GM21737 (cell line): ENCODE measurements at regions not wholly inside any gene's neighbourhood (a gene's known extent, or its start where the extent isn't known, plus 50 kb on each side); places are given as distances from the start of the nearest gene placed in this dataset.

Experiments
- ATAC-seq: cut with Tn5 transposase; IDR thresholded peaks from one replicate; pipeline ENCODE4 v1.9.1; 2021; ENCODE audit warnings: mild to moderate bottlenecking, moderate library complexity; ENCODE audit not compliant: unreplicated experiment

DNA sequence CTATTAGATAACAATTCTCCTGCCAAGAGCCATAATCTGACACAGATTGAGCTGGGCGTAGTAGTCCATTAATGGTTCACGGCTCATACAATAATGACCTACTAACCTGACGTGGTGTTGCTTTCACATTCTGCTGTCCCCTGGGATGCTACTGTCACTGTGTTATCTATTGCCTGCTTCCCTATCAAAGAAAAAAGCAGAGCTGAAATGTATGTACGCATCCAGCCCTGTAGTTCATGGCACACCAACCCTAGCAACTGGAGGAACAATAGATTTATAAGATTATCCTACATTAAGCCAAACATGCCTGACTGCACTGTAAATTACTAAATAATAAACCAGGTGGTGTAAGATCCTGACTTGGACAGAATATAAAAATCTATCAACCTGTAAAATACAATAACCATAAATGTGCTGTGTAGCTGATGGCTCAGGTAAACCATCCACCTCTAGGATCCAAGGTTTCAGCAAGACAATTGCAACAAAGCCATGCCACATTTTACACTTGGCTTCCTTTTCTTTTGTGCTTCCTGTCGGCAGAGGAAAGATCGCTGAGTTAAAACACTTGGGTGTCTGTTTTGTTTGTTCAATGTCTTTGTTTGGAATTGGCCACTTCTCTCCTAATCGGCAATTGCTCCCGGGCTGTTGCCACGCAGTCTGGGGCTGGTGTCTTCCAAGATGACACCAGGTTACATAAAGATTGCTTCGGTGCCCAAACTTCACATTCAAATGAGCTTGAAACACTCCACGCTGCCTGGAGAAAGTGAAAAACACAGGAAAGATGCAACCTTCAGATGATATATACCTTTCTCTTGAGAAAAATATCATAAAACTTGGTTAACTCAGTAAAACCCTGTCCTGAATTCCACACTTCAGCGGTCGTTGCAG, 143.9 kb upstream of the MGMT start:
- no peak for ATAC-seq

DNA sequence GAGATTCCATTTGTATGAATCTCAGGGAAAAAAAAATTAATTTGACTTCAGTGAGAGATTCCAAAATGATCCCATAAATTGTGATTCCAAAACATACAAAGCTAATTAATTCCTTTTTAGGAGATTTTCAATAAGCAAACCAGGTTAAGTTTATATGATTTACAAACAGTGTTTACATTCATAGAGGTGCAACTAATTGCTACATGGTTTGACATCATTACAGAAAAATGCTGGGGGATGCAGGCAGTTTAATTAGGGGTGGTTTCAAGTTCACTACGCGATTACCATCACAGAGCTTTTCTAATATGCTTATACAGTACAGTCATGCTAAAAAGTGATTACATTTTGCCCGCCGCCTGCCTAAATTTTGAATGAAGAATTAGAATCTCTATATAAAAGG, 143.2 kb upstream of the MGMT start:
- ATAC-seq: no peak

DNA sequence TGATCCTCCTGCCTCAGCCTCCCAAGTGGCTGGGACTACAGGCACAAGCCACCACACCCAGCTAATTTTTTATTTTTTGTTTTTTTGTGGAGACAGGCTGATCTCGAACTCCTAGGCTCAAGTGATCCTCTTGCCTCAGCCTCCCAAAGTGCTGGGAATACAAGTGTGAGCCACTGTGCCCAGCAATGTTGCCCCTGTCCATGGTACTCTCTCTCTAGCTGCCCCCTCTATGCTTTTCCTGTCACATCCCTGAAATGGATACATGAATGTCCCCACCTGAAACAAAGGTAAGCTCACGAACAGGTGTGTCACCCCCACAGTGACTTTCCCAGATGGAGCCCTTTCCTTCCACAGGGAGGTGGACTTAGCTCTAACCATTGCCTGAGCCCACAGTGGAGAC, 141.1 kb upstream of the MGMT start:
- ATAC-seq: no peak

GRCh38 chr10:129328546-129328945, 138.5 kb upstream of the MGMT start:
- no peak for ATAC-seq

DNA sequence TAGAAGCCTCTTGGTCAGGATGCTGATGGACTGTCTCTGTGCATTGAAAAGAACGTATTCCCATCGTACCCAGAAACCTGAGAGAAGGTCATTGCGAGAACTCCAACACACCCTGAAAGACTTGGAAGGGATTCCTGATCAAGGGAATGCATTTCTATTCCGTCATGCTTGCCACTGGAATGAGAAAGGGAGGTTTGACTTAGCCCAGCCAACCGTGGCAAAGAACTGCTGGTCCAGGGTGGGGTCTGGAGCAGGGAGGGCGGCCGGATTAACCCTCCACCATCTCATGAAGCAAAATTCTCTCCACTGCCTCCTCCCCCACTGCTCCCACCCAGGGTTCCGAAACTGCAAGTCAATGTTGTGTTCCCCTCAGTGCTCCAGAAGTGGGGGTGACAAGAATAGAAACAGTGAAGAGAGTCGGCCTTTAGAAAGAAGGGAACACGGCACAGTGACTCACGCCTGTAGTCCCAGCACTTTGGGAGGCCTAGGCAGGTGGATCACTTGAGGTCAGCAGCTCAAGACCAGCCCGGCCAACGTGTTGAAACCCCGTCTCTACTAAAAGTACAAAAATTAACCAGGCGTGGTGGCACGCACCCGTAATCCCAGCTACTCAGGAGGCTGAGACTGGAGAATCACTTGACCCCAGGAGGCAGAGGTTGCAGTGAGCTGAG, 137.5 kb upstream of the MGMT start:
- ATAC-seq: no peak

- ATAC-seq: no peak
These were observed 136.8 kb upstream of the MGMT start for GRCh38 chr10:129330211-129330610.

- no peak for ATAC-seq
These were observed 135.7 kb upstream of the MGMT start for GRCh38 chr10:129331207-129331838.

GRCh38 chr10:129331839-129332220, 135.2 kb upstream of the MGMT start:
- no peak for ATAC-seq

- ATAC-seq: no peak
These were observed 134.6 kb upstream of the MGMT start for GRCh38 chr10:129332476-129332875.

DNA sequence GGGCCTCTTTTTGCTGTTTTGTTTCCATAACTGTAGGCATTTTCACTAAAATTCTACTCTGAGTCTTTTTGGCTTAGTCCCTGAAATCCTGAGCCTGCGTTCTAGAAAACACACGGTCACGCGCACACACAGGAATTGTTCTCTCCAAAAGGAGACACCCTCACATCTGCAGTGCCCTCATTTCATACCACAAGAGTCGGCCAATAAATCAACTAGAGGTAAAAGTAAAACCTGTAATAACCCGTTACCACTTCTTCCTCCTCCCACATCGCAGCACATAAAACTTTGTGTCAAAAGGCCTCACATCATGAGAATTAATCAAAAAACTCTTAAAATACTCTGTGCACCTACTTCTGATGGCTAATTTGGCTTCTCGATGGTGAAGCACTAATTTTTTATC, 133.3 kb upstream of the MGMT start:
- no peak for ATAC-seq

DNA sequence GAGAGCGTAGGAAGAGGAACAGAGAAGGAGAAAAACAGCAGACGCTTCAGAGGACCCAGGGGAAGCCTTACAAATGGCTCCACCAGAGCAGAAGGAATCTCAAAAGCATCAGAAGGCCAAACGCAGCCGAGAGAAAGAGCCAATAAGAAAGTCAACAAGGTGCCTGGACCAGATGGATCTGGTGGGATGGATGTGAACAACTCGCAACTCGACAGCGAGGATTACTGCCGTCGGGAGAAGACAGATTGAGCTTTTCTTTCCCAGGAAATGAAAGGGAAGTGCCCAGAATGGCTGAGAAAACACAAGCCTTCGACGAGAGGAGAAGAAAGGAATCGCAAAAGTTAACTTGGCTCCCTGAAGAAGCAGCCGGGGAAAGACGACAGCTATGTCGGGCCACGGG, 132.8 kb upstream of the MGMT start:
- no peak for ATAC-seq

GRCh38 chr10:129335396-129335795, 131.6 kb upstream of the MGMT start:
- no peak for ATAC-seq

DNA sequence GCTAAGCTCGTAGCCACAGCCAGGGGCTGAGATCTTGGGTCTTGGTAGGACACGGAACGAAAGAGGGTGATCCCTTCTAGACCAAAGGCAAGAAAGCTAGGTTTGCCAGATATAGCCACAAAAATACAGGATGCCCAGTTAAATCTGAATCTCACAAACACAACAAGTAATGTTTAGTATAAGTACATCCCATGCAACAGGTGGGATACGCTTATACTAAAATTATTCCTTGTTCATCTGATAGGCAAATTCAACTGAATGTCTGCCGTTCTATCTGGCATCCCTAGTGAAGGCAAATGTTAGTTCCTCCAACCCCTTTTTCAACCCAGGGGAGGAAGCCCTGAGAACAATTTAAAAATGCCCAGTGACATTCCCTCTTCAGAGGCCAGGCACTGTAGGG, 131.1 kb upstream of the MGMT start:
- ATAC-seq: no peak

GRCh38 chr10:129339191-129339590, 127.8 kb upstream of the MGMT start:
- ATAC-seq: no peak

- ATAC-seq: no peak
These were observed 127.2 kb upstream of the MGMT start for GRCh38 chr10:129339841-129340240.

GRCh38 chr10:129341087-129341486, 126.0 kb upstream of the MGMT start:
- ATAC-seq: no peak

GRCh38 chr10:129342385-129342784, 124.7 kb upstream of the MGMT start:
- no peak for ATAC-seq

DNA sequence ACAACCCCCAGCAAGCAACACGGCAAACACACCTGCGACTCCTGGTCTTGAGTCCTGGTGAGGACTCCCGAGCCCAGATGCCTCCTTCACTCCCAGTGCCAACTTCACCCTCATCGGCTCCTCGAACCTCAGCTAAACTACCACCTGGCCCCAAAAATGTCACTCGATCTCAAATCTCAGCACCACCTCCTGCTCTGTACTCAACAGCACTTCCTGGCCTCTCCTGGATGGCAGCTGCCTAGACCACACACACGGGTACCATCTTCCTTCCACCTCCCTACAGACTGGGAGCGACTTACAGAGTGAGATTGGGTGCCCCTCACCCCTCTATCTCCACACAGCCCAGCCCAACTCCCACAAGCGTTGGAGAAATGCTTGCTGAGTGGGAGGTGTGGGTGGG, 123.9 kb upstream of the MGMT start:
- ATAC-seq: no peak

GRCh38 chr10:129344103-129344502, 122.9 kb upstream of the MGMT start:
- no peak for ATAC-seq

DNA sequence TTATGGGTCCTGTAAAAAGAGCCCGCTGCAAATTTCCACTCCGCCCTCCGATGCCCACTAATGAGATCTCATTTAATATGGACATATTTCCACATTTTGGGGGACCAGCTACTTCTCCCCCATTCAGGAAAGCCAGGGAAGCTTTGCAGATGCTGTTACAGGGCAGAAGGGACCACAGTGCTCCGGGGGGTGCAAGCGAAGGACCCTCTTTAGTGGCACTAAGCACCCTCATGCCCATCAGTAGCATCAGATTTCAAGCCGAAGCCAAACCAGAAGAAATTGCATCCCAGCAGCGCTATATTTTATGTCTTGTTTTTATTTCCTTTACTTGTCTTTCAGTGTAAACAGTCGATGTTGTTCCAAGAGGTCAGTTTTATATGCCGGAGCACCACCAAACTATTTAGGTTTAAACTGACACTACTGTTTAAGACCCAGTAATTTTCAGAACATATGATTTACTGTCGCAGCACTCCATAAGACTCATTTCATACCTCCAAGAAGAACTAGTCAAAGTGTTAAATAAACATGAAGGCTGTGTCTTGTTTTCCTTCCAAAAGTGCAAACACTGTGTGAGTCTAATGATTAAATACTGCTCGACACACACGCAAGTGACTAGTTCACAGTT, 122.2 kb upstream of the MGMT start:
- ATAC-seq: no peak

DNA sequence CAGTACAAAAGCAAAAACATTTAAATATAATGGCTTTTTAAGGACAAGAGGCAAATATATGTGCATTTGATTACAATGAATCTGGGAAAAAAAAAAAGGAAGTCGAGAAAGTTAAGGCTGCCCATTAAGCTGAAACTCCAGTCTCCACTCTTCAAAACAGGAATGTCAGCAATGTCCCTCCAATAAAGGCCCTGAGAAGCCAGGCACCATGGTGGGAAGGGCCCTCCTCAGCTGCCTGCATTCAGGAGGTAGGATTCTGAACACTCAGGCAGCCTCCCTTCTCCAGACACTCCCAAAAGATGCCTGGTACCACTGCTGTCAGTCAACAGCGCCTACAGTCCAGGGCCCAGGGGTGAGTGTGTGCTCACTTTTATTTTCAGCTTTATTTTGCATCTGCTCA, 121.3 kb upstream of the MGMT start:
- no peak for ATAC-seq

GRCh38 chr10:129350690-129351089, 116.4 kb upstream of the MGMT start:
- no peak for ATAC-seq
